HEK293T (cell line): ENCODE measurements at regions not wholly inside any gene's neighbourhood (a gene's known extent, or its start where the extent isn't known, plus 50 kb on each side); places are given as distances from the start of the nearest gene placed in this dataset.

Source experiments
- ARNT ChIP-seq: fragments of 450-650 bp; IDR thresholded peaks from 2 replicates; pipeline ENCODE4 v1.6.1; 2017; ENCODE audit warnings: mild to moderate bottlenecking
- BHLHE40 ChIP-seq: fragments of 450-650 bp; IDR thresholded peaks from 2 replicates; pipeline ENCODE4 v1.6.1; 2016; ENCODE audit warnings: mild to moderate bottlenecking, moderate library complexity, borderline replicate concordance
- CTBP1 ChIP-seq: fragments of 450-650 bp; IDR thresholded peaks from 2 replicates; pipeline ENCODE4 v1.6.1; 2016; ENCODE audit warnings: borderline replicate concordance
- FOXM1 ChIP-seq: fragments of 450-650 bp; IDR thresholded peaks from 2 replicates; pipeline ENCODE4 v1.6.1; 2017; ENCODE audit warnings: mild to moderate bottlenecking, borderline replicate concordance
- L3MBTL2 ChIP-seq: fragments of 450-650 bp; conservative IDR thresholded peaks from 2 replicates; pipeline ENCODE4 v1.6.1; 2016; ENCODE audit warnings: mild to moderate bottlenecking
- PKNOX1 ChIP-seq: fragments of 450-650 bp; IDR thresholded peaks from 2 replicates; pipeline ENCODE4 v1.6.1; 2016
- SUZ12 ChIP-seq: fragments of 450-650 bp; IDR thresholded peaks from 2 replicates; pipeline ENCODE4 v1.6.1; 2016; ENCODE audit warnings: mild to moderate bottlenecking
- TARDBP ChIP-seq: fragments of 450-650 bp; IDR thresholded peaks from 2 replicates; pipeline ENCODE4 v1.6.1; 2016
- ZNF384 ChIP-seq: fragments of 450-650 bp; IDR thresholded peaks from 2 replicates; pipeline ENCODE4 v1.6.1; 2016

GRCh38 chr12:91769736-91770135 lies 375.9 kb downstream of the BTG1 start:
- TF ChIP-seq ZNF384 (no peak), BHLHE40 (no peak), PKNOX1 (no peak), SUZ12 (no peak), FOXM1 (no peak), CTBP1 (no peak), ARNT (no peak), TARDBP (no peak), L3MBTL2 (no peak)
